NK-92 (cell line): ENCODE measurements at regions not wholly inside any gene's neighbourhood (a gene's known extent, or its start where the extent isn't known, plus 50 kb on each side); places are given as distances from the start of the nearest gene placed in this dataset.

Experiments
- DNase-seq: peaks from one replicate; lab custom pipeline; 2025; ENCODE audit not compliant: unreplicated experiment; lab: John Stamatoyannopoulos, UW

DNA sequence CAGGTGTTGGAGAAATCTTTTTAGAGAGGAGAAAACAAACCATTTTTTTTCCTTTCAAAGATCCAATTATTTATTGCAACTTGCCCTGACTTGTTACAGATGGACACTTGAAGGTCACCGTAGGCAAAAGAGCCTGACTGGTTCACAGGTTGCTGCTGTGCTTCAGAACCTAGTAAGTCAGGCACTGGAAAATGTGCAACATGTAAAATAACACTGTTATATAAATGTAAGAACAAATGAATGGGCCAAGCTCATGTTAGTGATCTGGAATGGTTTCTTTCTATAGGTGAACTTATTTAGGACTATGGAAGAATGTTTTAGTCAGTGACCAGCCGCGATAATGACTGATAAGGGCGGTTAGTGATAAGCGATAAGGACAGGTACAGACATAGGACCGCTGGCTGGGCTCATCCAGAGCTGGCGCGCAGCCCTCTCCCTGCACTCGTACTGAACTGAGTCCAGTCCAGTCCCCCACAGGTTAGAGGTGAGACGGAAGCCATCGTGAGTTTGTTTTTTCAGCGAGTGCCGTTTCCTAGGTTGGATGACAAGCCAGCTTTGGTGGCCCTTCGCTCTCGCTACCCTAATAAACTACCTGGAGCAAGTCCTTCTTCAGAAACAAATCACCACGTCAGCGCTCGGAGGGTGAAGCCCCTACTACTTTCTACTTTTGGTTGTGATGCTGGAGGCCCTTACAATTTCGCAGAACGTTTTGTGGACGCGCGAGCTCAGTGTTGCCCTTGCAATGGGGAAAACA is 94.4 kb upstream of the PRDM1 start:
- no peak for DNase-seq

DNA sequence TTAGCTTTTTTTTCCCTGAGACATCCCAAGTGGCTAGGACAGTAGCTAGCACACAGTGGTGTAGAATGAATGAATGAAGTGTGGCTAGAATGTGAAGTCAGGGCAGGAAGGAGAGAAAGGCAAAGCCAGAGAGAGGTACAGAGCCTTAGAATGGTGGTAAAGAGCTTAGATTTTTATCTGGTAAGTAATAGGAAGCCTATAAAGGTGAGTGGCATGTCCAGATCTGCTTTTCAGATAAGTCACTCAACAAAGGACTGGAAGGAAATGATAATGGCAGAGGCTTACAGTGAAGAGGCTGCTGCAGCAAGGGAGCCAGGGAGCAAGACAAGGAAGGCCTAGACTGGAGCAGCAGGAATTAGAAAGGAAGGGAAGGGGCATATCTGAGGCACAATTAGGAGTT is 96.0 kb upstream of the PRDM1 start:
- no peak for DNase-seq

DNA sequence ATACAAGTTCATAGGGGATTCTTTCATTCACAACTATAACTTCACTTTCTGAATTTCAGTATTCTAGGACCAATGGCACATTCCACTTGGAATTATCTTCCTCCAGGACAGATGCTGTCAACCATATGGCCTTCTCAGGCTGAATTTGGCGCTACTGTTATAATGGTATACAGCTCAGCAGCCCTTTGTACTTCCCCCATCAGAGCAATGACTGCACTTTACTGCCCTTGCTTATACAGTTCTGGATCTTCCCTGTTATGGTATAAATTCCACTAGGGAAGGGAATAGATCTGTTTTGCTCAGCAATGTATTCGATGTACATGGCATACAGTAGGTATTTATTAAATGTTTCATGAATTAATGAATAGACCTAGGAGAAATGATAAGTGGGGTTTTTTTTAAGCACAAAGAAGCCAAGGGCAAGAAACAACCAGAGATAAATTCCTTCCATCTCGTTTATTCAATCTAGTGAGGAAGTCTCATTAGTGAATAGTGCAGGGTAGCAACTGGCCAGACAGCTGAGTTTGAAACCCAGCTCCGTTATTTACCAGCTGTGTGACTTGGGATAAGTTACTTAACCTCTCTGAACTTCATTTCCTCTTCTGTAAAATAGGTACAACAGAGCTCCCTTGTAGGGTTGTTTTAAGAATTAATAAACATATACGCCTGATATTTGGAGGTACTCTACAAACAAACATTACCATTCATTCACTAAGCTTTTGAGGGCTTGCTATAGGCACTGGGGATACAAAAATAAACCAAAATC is 97.1 kb upstream of the PRDM1 start:
- DNase-seq = no peak

DNA sequence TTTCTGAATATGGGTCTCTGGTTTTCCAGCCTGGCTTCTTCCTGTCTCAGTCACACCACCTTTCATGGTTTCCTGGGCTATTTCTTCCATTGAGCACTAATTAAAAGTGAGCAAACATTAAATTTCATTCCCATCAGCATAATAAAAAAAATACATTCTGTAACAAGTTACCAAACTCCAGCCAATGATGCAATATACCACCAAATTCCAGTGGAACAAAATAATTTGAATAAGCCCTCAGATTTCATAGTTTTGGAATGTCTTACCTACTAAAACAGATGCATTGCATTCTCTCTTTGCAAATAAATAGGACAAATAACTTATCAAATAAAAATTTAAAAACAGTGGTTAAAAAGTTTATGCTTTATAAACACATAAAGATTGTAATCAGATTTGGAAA is 97.8 kb upstream of the PRDM1 start:
- no peak for DNase-seq

DNA sequence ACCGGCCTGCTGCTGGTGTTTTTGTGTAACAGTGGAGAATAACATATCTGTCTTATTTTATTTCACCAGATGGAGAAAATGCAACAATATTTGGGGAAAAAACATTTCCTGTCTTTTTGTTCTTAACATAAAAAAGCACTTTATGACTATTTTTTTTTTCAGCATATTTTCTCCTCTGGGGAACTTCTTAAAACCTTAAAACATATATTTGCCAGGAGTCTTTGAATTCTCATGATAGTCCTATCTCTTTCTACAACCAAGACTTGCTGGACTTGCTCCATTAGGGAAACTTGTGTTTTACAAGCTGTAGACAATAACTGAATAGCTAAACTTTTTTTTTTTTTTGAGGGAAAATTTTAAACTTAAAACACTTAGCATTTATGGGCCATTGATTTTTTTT is 98.6 kb upstream of the PRDM1 start:
- no peak for DNase-seq

DNA sequence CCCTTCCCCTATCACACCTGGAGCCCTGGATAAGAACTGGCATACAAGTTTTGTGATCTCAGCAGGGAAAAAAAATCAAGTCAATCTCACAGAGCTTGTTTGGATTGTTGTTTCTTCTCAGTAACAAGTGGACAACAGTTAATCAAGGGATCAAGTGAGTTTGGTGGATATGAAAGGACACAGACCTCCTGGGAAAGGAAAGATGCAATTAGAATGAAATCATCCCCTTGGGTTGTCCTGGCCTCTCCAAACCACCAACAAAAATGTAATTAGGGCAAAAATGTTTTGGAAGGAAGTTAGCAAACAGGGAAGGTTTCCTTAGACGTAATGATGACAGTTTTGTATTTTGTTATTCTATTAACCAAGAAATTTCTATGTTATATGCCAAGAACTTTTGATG is 99.1 kb upstream of the PRDM1 start:
- DNase-seq = no peak

DNA sequence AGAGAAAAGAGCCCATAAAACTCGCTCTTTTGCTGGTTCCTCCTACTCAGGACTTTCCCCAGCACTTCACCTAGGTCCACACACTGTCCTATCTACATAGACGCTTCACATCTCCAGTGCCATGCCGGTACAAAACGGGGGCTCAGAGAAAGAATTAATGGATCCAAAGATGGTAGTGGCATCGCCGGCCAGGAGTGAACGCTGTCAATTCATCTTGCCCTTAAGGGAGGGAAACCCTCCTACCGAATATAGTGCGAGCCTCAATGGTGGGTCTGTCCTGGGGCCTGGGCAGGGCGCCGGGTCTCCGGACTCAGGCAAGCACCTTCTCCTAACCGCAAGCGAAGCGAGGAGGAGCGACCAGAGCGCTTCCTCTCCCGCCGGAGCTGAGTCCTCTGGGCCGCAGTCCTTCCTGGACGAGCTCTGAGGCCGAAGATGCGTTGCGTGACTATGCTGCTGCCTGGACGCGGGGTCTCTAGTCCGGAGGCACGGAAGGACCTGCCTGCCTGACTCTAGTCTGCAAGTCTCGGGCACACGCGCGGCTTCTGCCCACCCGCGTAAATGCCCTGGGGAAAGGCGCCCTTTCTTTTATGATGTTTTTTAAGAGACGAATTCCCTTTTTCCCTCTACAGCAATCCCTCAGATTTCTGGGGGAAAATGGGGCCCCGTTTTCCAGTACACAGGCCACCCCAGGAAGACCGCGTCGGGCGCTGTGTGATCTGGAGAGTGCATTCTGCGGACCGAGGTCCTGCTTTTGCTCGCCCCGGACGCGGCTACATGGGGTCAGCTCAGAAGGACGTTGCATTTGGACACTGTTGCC is 100.1 kb upstream of the PRDM1 start:
- DNase-seq = no peak

DNA sequence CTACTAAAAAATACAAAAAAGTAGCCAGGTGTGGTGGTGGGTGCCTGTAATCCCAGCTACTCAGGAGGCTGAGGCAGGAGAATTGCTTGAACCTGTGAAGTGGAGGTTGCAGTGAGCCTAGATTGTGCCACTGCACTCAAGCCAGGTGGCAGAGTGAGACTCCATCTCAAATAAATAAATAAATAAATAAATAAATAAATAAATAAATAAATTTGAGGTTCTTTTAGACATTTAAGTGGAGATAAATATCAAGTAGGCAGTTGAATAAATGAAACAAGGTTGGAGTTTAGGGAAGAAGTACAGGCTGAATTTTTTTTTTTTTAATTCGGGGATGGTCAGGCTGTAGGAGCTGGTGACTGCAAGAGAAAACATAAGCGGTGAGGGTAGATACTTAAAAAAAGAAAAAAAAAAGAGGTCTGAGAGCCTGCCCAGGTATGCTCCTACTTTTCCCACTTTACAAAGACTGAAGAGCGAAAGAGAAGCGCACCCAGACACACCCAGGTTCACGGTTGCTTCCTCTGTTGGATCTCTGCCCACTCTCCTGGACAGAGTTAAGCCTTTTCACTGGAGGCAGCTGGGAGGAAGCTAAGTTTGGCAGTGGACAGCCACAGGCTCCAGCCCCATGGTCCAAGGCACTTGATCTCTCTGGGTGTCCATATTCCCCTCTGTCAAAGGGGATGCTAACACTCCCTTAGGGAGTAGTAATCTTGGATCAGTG is 100.9 kb upstream of the PRDM1 start:
- no peak for DNase-seq

DNA sequence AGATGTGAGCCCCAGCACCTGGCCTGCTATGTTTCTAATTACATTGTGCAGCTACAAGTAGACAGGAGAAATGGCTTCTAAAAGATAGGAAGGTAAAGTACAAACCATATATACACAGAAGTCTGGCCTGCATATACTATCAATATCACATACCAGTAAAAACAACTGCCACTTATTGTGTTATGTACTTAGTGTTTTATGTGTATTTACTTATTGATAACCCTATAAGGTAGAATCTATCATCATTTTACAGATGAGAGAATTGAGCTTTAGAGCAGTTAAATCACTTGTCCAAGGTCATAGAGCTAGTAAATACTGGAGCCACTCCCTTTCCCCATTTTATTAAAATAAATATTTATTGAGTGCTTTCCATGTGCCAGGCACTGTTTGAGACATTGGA is 102.4 kb upstream of the PRDM1 start:
- DNase-seq = no peak

DNA sequence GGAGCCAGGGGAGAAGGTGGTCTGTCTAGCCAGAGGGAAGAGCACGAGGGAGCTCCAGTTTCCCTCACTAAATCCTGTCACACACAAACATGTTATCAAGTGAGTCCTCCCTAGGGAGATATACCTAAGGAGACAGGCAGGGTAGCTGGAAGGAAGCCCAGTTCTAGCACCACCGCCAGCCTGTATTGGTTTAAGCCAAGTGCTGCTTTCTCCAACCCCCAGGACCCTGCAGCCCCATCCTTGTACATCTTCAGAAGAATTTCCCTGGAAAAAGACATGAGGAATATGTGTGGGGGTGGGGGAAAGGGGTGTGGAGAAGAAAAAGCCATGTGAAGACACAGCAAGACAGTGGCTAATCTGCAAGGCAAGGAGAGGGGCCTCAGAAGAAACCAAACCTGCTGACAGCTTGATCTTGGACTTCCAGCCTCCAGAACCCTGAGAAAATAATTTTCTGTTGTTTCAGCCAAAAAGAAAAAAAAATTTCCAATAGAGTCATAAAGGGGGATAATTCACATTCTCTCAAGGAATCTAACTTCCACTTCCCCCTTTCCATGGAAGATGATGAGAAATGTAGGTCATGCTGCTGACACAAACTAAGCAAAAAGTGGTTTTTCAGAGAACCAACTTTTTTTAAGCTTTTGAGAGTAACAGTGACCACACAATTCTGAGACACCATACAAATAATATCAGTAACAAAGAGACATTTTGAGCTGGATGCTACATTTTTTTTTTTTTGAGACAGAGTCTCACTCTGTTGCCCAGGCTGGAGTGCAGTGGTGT is 103.2 kb upstream of the PRDM1 start:
- DNase-seq = no peak

DNA sequence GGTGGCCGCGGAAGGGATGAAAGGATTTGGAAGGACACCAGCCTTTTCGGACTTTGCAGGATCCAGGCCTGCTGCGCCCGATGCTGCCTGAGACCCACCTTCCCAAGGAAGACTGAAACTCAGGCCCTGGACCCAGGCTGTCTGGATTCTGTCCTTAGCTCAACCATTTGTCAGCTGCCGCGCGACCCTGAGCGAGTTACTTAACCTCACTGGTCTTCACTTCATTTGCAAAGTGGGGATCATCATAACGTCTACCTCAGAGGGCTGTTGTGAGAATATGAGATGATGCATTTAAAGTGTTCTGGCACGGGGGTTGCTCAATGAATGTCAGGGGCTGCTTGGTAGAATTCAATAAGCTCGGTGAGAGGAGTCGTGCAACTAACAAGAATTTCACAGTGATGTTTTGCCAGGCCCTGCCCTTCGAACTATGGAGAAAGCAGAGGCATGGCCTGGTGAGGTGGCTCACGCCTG is 104.2 kb upstream of the PRDM1 start:
- DNase-seq = no peak

DNA sequence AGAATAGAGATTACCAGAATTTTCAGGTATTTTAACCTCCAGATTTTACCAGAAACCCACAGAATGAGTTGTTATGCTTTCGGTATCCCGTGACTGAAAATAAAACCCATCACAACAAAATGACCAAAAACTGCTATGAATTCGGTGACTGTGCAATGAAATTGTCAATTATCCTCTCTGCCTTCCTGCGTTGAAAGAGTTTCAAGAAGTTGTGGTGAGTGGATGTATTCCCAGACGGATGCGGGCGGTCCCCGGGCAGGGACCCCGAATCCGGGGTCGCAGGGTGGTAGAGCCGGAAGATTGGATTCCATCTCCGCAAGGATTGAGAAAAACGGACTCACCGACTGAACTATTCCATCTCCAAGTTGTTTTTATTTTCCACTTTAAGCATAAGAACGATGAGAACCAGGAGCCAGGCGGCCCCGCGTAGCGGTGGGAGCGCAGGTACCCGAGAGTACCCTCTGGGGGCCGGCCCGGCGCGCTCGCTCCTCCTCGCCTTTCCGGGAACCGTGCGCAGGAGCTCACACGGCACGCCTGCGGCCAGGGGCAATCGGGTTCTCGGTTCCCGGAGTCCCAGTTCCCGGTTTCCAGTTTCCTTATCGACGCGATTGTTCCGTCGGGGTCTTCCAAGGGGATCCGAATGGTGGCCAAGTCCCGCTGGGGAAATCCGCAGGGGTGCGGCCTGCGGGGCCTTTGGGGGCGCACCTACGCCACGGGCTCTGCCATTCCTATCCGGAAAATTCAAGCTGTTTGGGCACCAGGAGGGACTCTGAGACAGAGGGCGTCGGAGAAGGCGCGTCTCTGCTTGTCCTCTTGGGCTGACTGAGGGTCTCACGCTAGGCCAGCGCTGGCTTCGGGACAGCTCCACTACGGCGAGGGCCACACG is 104.9 kb upstream of the PRDM1 start:
- no peak for DNase-seq

DNA sequence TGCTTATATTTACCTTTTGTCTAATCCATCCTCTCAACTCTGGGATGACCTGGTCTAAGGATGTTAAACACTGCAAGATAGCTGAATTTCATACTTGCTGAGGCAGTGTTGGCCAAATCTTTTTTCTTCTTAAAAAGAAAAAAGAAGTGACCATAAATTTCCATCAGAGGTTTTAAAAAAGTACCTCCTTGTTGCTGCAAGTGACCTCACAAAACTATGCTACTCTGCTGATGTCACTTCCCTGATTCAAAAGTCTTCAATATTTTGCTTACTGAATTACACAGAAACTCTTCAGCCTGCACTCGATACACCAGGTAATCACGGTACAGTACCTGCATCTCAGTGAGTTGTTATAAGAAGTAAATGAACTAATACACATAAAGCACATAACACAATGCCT is 107.2 kb upstream of the PRDM1 start:
- DNase-seq = no peak

DNA sequence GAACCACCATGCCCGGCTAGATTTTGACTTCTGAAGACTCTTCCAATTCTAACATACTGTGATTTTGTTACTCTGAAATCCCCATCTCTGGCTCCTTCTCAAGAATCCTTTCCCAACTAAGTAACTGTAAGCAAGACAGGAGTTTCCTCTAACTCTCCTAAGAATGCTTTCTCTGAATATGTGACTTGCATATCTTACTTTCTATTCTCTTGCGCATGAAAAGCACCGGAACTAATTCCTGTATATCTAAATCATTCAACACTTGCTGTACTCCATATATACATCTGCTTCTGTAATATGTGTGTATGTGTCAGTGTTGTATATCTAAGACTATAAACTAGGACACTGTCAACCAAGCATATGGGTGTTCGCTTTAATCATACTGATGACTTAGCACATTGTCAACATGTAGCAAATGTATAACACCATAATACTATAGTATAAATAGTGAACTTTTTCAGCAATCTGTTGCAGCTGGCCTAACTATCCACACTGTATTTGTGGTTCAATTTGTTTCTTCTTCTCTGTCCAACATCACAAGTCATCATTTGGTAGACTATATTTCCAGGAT is 108.1 kb upstream of the PRDM1 start:
- DNase-seq = no peak

DNA sequence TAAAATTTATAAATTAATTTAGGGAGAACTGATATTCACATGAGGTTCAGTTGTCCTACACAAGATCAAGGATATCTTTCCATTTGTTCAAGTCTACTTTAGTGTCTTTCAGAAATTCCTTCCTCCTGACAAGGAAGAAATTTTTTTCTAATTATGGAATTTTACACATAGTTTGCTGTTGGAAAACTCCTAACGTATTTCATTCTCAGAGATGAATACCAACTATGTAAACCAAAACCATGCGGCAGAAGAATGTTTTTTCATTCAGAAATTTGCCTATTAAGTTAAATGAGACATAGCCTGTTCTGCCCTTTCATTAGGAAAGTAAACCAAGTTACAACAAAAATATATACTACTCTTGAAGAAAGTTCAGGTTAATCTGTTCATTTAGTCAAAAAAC is 111.2 kb upstream of the PRDM1 start:
- no peak for DNase-seq

DNA sequence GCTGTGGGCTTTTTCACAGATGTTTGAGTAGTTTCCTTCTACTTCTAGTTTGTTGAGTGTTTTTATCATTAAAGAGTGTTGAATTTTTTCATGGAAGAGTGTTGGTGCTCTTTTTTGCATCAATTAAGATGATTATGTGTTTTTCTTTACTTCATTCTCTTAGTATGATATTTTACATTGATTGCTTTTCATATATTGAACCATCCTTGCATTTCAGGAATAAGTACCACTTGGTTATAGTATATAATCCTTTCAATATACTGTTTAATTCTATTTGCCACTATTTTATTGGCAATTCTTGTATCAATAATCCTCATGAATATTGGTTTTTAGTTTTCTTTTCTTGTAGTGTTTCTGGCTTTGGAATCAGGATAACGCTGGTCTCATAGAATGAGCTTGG is 113.7 kb upstream of the PRDM1 start:
- no peak for DNase-seq

DNA sequence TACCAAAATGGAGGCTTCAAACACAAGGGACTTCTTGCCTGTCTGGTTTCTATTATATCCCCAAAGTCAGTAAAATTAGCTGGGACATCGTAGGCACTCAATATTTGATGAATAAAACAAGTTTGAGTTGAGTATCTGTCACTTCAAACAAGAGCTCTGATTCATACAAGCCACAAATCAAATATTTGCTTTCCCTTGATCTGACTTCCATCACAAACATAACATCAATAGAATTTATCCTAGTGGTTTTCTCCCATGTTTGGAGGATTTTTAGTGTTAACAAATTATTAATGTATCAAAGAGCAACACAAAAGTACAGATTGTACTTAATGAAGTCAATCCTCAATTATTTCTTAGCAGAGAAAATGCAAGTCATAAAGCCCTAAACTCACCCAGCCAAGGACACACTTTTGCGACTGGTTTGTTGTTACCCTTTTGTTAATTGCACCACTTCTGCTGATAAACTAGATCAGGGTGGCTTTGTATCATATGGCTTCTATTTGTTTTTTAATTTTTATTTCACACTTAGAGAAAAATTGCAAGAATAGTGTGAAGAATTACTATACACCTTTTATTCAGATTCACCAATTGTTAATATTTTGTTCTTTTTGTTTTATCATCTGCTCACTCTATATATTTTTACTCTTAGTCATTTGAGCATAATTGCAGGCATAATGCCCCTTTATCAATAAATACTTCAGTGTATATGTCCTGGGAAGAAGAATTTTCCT is 117.4 kb upstream of the PRDM1 start:
- no peak for DNase-seq

DNA sequence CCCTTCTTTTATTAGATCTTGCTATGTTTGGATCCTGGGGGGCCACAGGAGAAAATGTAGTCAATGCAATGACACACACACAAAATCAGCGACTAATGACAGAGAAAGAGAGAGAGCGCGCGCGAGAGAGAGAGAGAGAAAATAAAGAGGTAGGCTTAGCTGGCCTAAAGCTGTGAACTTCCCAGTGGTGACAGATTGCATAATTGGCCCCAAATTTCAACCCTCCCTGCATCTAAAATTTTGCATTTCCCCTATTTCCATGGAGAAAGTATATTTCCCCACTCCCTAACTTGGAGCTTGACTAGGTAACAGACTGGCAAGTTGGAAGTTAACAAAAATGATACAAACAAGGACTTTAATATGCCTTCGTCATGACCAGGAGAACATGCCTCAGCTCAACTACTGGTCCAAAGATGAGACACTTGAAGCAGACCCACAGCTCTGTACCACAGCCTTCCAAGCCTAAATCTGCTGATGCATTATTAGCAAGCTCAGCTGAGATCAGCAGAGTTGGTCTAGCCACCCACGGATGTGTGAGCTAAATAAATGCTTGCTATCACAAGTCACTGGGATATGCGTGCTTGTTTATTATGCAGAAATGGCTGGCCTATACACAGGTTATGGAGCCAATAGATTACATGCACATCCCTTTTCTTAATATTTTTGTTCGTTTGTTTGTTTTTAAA is 118.1 kb upstream of the PRDM1 start:
- no peak for DNase-seq
